ENCODE measurements at regions not wholly inside any gene's neighbourhood (a gene's known extent, or its start where the extent isn't known, plus 50 kb on each side); places are given as distances from the start of the nearest gene placed in this dataset.

DNA sequence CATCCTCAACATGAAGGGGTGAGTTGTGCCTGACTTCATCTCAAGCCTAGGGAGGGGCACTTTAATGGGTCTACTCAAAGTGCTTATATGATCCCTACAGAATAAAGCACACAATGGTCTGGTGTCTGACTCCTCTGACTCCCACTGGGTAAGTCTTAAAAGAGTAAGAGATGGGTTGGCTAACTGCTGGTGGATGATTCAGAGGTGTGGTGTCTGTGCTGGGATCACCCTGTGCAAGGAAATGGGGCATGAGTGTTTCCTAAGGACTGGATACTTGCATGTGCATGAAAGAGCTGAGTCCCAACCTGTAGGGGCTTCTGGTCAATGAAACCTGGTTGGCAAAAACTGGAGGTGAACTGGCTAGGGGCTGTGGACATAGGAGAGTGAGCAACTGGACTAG is 158.8 kb downstream of the IL20RB start:
- H3K4me1 ChIP-seq (ENCODE audit: control insufficient read depth, extremely low read depth, insufficient read depth, low read length): no peaks in the 10 kb centered on the region
- no peak overlapping the region for H3K9ac ChIP-seq (ENCODE audit: control insufficient read depth, extremely low read depth, insufficient read depth, low read length)
- no peak overlapping the region for H3K27ac ChIP-seq (ENCODE audit: control insufficient read depth, insufficient read depth, low read length)
- no peak for FAIRE-seq
- no peaks in the 10 kb centered on the region for H3K9me3 ChIP-seq (ENCODE audit: control insufficient read depth, low read depth, low read length)
- TF ChIP-seq, protein P1, sequence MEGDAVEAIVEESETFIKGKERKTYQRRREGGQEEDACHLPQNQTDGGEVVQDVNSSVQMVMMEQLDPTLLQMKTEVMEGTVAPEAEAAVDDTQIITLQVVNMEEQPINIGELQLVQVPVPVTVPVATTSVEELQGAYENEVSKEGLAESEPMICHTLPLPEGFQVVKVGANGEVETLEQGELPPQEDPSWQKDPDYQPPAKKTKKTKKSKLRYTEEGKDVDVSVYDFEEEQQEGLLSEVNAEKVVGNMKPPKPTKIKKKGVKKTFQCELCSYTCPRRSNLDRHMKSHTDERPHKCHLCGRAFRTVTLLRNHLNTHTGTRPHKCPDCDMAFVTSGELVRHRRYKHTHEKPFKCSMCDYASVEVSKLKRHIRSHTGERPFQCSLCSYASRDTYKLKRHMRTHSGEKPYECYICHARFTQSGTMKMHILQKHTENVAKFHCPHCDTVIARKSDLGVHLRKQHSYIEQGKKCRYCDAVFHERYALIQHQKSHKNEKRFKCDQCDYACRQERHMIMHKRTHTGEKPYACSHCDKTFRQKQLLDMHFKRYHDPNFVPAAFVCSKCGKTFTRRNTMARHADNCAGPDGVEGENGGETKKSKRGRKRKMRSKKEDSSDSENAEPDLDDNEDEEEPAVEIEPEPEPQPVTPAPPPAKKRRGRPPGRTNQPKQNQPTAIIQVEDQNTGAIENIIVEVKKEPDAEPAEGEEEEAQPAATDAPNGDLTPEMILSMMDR (optimal IDR thresholded peaks at IDR 0.05 in 1 of 3, IDR thresholded peaks at IDR 0.05 in 1 of 3, conservative IDR thresholded peaks at IDR 0.05 in 1 of 3; ENCODE audit: extremely low read depth in 1 of 3, insufficient read depth in 2 of 3, low read length in 3 of 3): no peak
- no peak for TF ChIP-seq EZH2 (IDR thresholded peaks at IDR 0.05; ENCODE audit: low read length)
- H3K27me3 ChIP-seq (ENCODE audit: control insufficient read depth, extremely low read depth, insufficient read depth, low read length): no peaks in the 10 kb centered on the region
- no peaks in the 10 kb centered on the region for H4K20me1 ChIP-seq (ENCODE audit: control insufficient read depth, extremely low read depth, insufficient read depth, low read length)
- no peak overlapping the region for H3K4me3 ChIP-seq (ENCODE audit: control insufficient read depth in 2 of 3, extremely low read depth in 1 of 3, insufficient read depth in 2 of 3, low read depth in 1 of 3, low read length in 3 of 3)
- no peak overlapping the region for H3K4me2 ChIP-seq (ENCODE audit: control insufficient read depth, extremely low read depth, insufficient read depth, low read depth, low read length)
- dilution Hi-C loops (cut with MboI; ENCODE audit: extremely low pct_ligation_motif_present, low sequenced_read_pairs): no loop called here
- H3K79me2 ChIP-seq (ENCODE audit: control insufficient read depth, insufficient read depth, low read length): no peaks in the 10 kb centered on the region
- H3K9me1 ChIP-seq (ENCODE audit: control insufficient read depth, extremely low read depth, insufficient read depth, low read length): no peaks in the 10 kb centered on the region
- DNase-seq (ENCODE audit: low read depth, low spot score): no peak
- H2AFZ ChIP-seq (ENCODE audit: control insufficient read depth, low read length): no peak overlapping the region
- no peaks in the 10 kb centered on the region for H3K36me3 ChIP-seq (ENCODE audit: control insufficient read depth in 2 of 2, extremely low read depth in 1 of 2, insufficient read depth in 2 of 2, low read length in 2 of 2)

DNA sequence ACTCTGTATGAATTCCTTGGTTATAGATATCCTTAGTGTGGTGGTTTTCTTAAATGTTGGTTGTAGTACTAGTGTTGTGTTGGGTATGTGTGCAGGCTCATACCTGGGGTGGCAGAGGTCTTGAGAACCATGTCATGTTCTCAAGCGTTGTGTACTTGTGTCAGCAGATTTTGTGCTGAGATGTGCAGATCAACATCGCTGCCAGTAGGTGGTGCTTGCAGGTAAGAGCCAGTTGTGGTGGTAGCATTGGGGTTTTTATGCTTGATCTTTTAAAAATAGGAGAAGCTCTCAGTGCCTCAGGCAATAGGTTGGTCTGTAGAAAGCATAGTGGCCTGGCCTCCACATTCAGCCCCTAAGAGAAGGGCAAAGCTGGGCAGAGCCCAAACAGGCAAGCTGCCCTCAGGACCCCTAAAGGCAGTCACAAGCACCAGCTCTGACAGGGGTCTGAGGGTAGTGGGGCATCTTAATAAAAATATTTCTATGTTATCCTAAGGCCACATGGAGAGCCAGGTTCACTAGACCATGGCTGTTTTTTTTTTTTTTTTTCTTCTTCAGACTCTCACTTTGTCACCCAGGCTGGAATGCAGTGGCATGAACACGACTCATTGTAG is 164.0 kb downstream of the IL20RB start:
- H3K4me3 ChIP-seq (ENCODE audit: control insufficient read depth in 2 of 3, extremely low read depth in 1 of 3, insufficient read depth in 2 of 3, low read depth in 1 of 3, low read length in 3 of 3): no peak overlapping the region
- no peak overlapping the region for H2AFZ ChIP-seq (ENCODE audit: control insufficient read depth, low read length)
- DNase-seq (ENCODE audit: low read depth, low spot score) (peak; percentile 26), FAIRE-seq (peak; percentile 91)
- H3K27ac ChIP-seq (ENCODE audit: control insufficient read depth, insufficient read depth, low read length): no peak overlapping the region
- no peaks in the 10 kb centered on the region for H3K27me3 ChIP-seq (ENCODE audit: control insufficient read depth, extremely low read depth, insufficient read depth, low read length)
- TF ChIP-seq, protein P1 (optimal IDR thresholded peaks at IDR 0.05 in 1 of 3, IDR thresholded peaks at IDR 0.05 in 1 of 3, conservative IDR thresholded peaks at IDR 0.05 in 1 of 3; ENCODE audit: extremely low read depth in 1 of 3, insufficient read depth in 2 of 3, low read length in 3 of 3): peak; percentile 58 to 83 (median 74)
- TF ChIP-seq EZH2 (IDR thresholded peaks at IDR 0.05; ENCODE audit: low read length): no peak
- H3K4me2 ChIP-seq (ENCODE audit: control insufficient read depth, extremely low read depth, insufficient read depth, low read depth, low read length): no peak overlapping the region
- H3K9me1 ChIP-seq (ENCODE audit: control insufficient read depth, extremely low read depth, insufficient read depth, low read length): no peaks in the 10 kb centered on the region
- no peak overlapping the region for H3K9ac ChIP-seq (ENCODE audit: control insufficient read depth, extremely low read depth, insufficient read depth, low read length)
- peaks cover 0 to 2% of the 10 kb centered on the region in 2 experiments for H3K36me3 ChIP-seq (ENCODE audit: control insufficient read depth in 2 of 2, extremely low read depth in 1 of 2, insufficient read depth in 2 of 2, low read length in 2 of 2)
- no peaks in the 10 kb centered on the region for H3K79me2 ChIP-seq (ENCODE audit: control insufficient read depth, insufficient read depth, low read length)
- no peaks in the 10 kb centered on the region for H3K9me3 ChIP-seq (ENCODE audit: control insufficient read depth, low read depth, low read length)
- H3K4me1 ChIP-seq (ENCODE audit: control insufficient read depth, extremely low read depth, insufficient read depth, low read length): no peaks in the 10 kb centered on the region
- dilution Hi-C loops (cut with MboI; ENCODE audit: extremely low pct_ligation_motif_present, low sequenced_read_pairs): no loop called here
- no peaks in the 10 kb centered on the region for H4K20me1 ChIP-seq (ENCODE audit: control insufficient read depth, extremely low read depth, insufficient read depth, low read length)
